Tibial artery (tissue), 4 donors: ENCODE measurements at regions not wholly inside any gene's neighbourhood (a gene's known extent, or its start where the extent isn't known, plus 50 kb on each side); places are given as distances from the start of the nearest gene placed in this dataset.

Source experiments
- DNase-seq, 2 donors: peaks; one replicate each; pipeline ENCODE4 v3.0.0-alpha.2; 2019
- H3K27ac ChIP-seq, 2 donors: fragments of 200-600 bp; sonication (generic) in 1 of 2; 1 replicate in 1 of 2; 2 replicates in 1 of 2; pipeline ENCODE4 v1.5.1; 2018 to 2019; ENCODE audit warnings: mild to moderate bottlenecking in 1 of 2
- H3K27me3 ChIP-seq, 2 donors: fragments of 200-600 bp; sonication (generic) in 1 of 2; one replicate each; pipeline versions ENCODE4 v1.5.1 to v1.6.0; 2016 to 2019
- H3K36me3 ChIP-seq, 3 donors: fragments of 200-600 bp; sonication (generic) in 2 of 3; one replicate each; pipeline ENCODE4 v1.5.1; 2016 to 2019; ENCODE audit warnings: mild to moderate bottlenecking in 2 of 3
- H3K4me1 ChIP-seq, 4 donors: fragments of 200-600 bp; sonication (generic) in 2 of 4; 1 replicate in 3 of 4; 2 replicates in 1 of 4; pipeline ENCODE4 v1.5.1; 2016 to 2019
- H3K4me3 ChIP-seq, 2 donors: fragments of 200-600 bp; sonication (generic) in 1 of 2; 1 replicate in 1 of 2; 2 replicates in 1 of 2; pipeline ENCODE4 v1.5.1; 2018 to 2019; ENCODE audit warnings: mild to moderate bottlenecking in 2 of 2
- H3K9me3 ChIP-seq, 3 donors: fragments of 200-600 bp; sonication (generic) in 1 of 3; one replicate each; pipeline ENCODE4 v1.5.1; 2016 to 2019
- CTCF ChIP-seq, 2 experiments: fragments of 200-600 bp in 1 of 2; fragments of 450-650 bp in 1 of 2; IDR thresholded peaks; one replicate each; pipeline ENCODE4 v1.5.1; 2017 to 2019; ENCODE audit warnings: antibody characterized with exemption in 2 of 2, mild to moderate bottlenecking in 1 of 2, moderate library complexity in 1 of 2
- intact Hi-C: fragments of 100-400 bp; cut with DNase I; formaldehyde crosslinking; loops from one replicate; pipeline ENCODE4 v1.15.0; 2023; ENCODE audit warnings: low total_unique reads

DNA sequence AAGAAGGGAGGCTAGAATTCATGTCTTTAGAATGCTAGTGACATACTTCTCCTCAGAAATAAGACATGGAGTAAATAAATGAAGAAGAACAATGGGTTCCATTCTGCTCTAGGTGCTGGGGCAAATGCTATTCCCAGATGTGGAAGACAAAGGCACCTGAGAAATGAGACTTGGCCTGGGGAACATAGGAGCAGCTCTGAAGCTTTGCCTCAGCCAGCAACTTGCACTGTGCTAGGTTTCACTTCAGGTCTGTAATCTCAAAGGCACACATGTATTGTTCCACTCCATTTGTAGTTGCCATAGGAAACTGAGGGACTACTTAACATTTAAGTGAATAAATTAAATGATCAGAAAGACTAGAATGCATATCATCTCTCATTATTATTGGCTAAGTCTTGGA, 538.9 kb upstream of the REG3G start:
- Histone ChIP-seq H3K27me3 (no peaks in the 10 kb centered on the region), H3K9me3 (no peaks in the 10 kb centered on the region), H3K27ac (no peak overlapping the region), H3K4me1 (no peaks in the 10 kb centered on the region), H3K4me3 (no peak overlapping the region), H3K36me3 (no peaks in the 10 kb centered on the region)
- DNase-seq = no peak
- no peak for TF ChIP-seq CTCF (IDR thresholded peaks at IDR 0.05)
- intact Hi-C loops = no loop called here

GRCh38 chr2:78498125-78498524, 527.4 kb upstream of the REG3G start:
- no peaks in the 10 kb centered on the region for H3K4me1 ChIP-seq
- TF ChIP-seq CTCF (IDR thresholded peaks at IDR 0.05) = no peak
- H3K27ac ChIP-seq = no peak overlapping the region
- H3K4me3 ChIP-seq = no peak overlapping the region
- H3K27me3 ChIP-seq = no peaks in the 10 kb centered on the region
- DNase-seq = no peak
- H3K36me3 ChIP-seq = no peaks in the 10 kb centered on the region
- intact Hi-C loops = no loop called here
- H3K9me3 ChIP-seq = no peaks in the 10 kb centered on the region

DNA sequence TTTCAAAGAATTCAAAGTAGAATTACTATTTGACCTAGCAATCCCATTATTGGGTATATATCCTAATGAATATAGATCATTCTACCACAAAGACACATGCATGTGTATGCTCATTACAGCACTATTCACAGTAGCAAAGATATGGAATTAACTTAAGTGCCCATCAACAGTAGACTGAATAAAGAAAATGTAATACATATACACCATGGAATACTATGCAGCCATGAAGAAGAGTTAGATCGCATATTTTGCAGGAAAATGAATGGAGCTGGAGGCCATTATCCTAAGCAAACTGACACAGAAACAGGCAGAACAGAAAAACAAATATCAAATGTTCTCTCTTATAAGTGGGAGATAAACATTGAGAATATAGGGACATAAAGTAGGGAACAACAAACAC, 519.2 kb upstream of the REG3G start:
- no peaks in the 10 kb centered on the region for H3K9me3 ChIP-seq
- intact Hi-C loops = no loop called here
- DNase-seq = no peak
- H3K27me3 ChIP-seq = no peaks in the 10 kb centered on the region
- H3K27ac ChIP-seq = no peak overlapping the region
- no peaks in the 10 kb centered on the region for H3K36me3 ChIP-seq
- no peak for TF ChIP-seq CTCF (IDR thresholded peaks at IDR 0.05)
- H3K4me3 ChIP-seq = no peak overlapping the region
- H3K4me1 ChIP-seq = no peaks in the 10 kb centered on the region

GRCh38 chr2:78521938-78522337, 503.6 kb upstream of the REG3G start:
- TF ChIP-seq CTCF (IDR thresholded peaks at IDR 0.05) = no peak
- H3K4me3 ChIP-seq = no peak overlapping the region
- no peaks in the 10 kb centered on the region for H3K9me3 ChIP-seq
- no peaks in the 10 kb centered on the region for H3K36me3 ChIP-seq
- no peaks in the 10 kb centered on the region for H3K27me3 ChIP-seq
- H3K27ac ChIP-seq = no peak overlapping the region
- H3K4me1 ChIP-seq = no peaks in the 10 kb centered on the region
- no peak for DNase-seq
- intact Hi-C loops = no loop called here

GRCh38 chr2:78532762-78533379, 492.6 kb upstream of the REG3G start:
- no peak for DNase-seq

More at GRCh38 chr2:78532762-78533379, 492.6 kb upstream of the REG3G start:
- TF ChIP-seq CTCF (IDR thresholded peaks at IDR 0.05) = no peak
- no peaks in the 10 kb centered on the region for H3K27me3 ChIP-seq
- intact Hi-C loops = no loop called here
- no peaks in the 10 kb centered on the region for H3K9me3 ChIP-seq
- H3K4me3 ChIP-seq = no peak overlapping the region
- no peak overlapping the region for H3K27ac ChIP-seq
- H3K36me3 ChIP-seq = no peaks in the 10 kb centered on the region
- H3K4me1 ChIP-seq = no peaks in the 10 kb centered on the region
